IMR-90 (cell line): ENCODE measurements at regions not wholly inside any gene's neighbourhood (a gene's known extent, or its start where the extent isn't known, plus 50 kb on each side); places are given as distances from the start of the nearest gene placed in this dataset.

ENCODE experiments used
- ATAC-seq: fragments of 200-7000 bp; cut with Tn5 transposase; 2 replicates; pipeline ENCODE4 v1.9.1; 2020; ENCODE audit warnings: low read depth, mild to moderate bottlenecking, moderate library complexity
- BruUV-seq: library from RNA; stranded (reverse); fragments of 400-500 nt; replicated peaks from 2 replicates; lab custom pipeline; 2021; lab: Mats Ljungman, UMichigan
- CTCF ChIA-PET: fragments of 300-600 bp; formaldehyde crosslinking; extraction: SDS; loops from one replicate; lab custom pipeline; 2021; ENCODE audit warnings: antibody characterized with exemption; lab: Yijun Ruan, JAX
- POLR2A ChIA-PET: fragments of 300-600 bp; sonication (Branson Sonifier 250); formaldehyde crosslinking; loops from one replicate; lab custom pipeline; 2022; ENCODE audit warnings: antibody characterized with exemption; ENCODE audit not compliant: unreplicated experiment; lab: Charles Lee
- DNase-seq: peaks from one replicate; pipeline ENCODE4 v3.0.0; 2013
- H2AFZ ChIP-seq: replicated peaks from 2 replicates; pipeline ENCODE3; 2013; ENCODE audit warnings: low read length, mild to moderate bottlenecking; ENCODE audit not compliant: poor library complexity
- H2AK5ac ChIP-seq: 2 replicates; pipeline ENCODE4 v1.6.1; 2013; ENCODE audit warnings: low read depth, low read length, inconsistent platforms
- H2AK9ac ChIP-seq: replicated peaks from 2 replicates; pipeline ENCODE3; 2013; ENCODE audit warnings: mild to moderate bottlenecking, low read depth, low read length, moderate library complexity; ENCODE audit not compliant: poor library complexity
- H2BK120ac ChIP-seq: 2 replicates; pipeline ENCODE4 v1.6.1; 2013; ENCODE audit warnings: low read depth, low read length, inconsistent platforms
- H2BK15ac ChIP-seq: 3 replicates; pipeline ENCODE4 v1.6.1; 2013; ENCODE audit warnings: low read depth, low read length, inconsistent platforms
- H2BK20ac ChIP-seq: 2 replicates; pipeline ENCODE4 v1.6.1; 2013; ENCODE audit warnings: low read depth, mild to moderate bottlenecking, inconsistent platforms, low read length, moderate library complexity
- H2BK5ac ChIP-seq: 2 replicates; pipeline ENCODE4 v1.6.1; 2013; ENCODE audit warnings: mild to moderate bottlenecking, low read depth, low read length, inconsistent platforms; ENCODE audit not compliant: poor library complexity, severe bottlenecking
- H3K14ac ChIP-seq: replicated peaks from 2 replicates; pipeline ENCODE4 v1.6.1; 2013; ENCODE audit warnings: low read depth, low read length, inconsistent platforms
- H3K18ac ChIP-seq: 2 replicates; pipeline ENCODE4 v1.6.1; 2013; ENCODE audit warnings: low read depth, low read length, control low read depth
- H3K23ac ChIP-seq: 2 replicates; pipeline ENCODE4 v1.6.1; 2013; ENCODE audit warnings: low read depth, low read length, inconsistent platforms
- H3K27ac ChIP-seq: 2 replicates; pipeline ENCODE4 v1.5.1; 2013; ENCODE audit warnings: mild to moderate bottlenecking, control low read depth, low read length; ENCODE audit not compliant: insufficient read depth
- H3K27me3 ChIP-seq: 2 replicates; pipeline ENCODE4 v1.6.1; 2013; ENCODE audit warnings: low read length; ENCODE audit not compliant: control insufficient read depth, insufficient read depth
- H3K36me3 ChIP-seq: 2 replicates; pipeline ENCODE4 v1.6.1; 2013; ENCODE audit warnings: low read length, mixed read lengths; ENCODE audit not compliant: control insufficient read depth, insufficient read depth
- H3K4ac ChIP-seq: 2 replicates; pipeline ENCODE4 v1.6.1; 2013; ENCODE audit warnings: low read depth, low read length, inconsistent platforms
- H3K4me1 ChIP-seq: 2 replicates; pipeline ENCODE4 v1.6.1; 2013; ENCODE audit warnings: low read length, mixed read lengths; ENCODE audit not compliant: control insufficient read depth, insufficient read depth
- H3K4me2 ChIP-seq: 2 replicates; pipeline ENCODE4 v1.6.1; 2013; ENCODE audit warnings: low read depth, mild to moderate bottlenecking, control low read depth, low read length, moderate library complexity
- H3K4me3 ChIP-seq: 2 replicates; pipeline ENCODE4 v1.5.1; 2013; ENCODE audit warnings: low read depth, mild to moderate bottlenecking, control low read depth, low read length, moderate library complexity; ENCODE audit not compliant: insufficient read depth
- H3K56ac ChIP-seq: 2 replicates; pipeline ENCODE4 v1.6.1; 2013; ENCODE audit warnings: low read length, inconsistent platforms; ENCODE audit not compliant: insufficient read depth; ENCODE audit errors: extremely low read depth
- H3K79me1 ChIP-seq, 2 experiments: 2 replicates each; pipeline ENCODE4 v1.6.1; 2013; ENCODE audit warnings: low read length in 2 of 2, inconsistent platforms in 1 of 2, low read depth in 1 of 2
- H3K9ac ChIP-seq: 2 replicates; pipeline ENCODE4 v1.6.1; 2013; ENCODE audit warnings: low read depth, low read length, control low read depth
- H3K9me1 ChIP-seq: 2 replicates; pipeline ENCODE4 v1.6.1; 2013; ENCODE audit warnings: low read length, inconsistent platforms; ENCODE audit not compliant: insufficient read depth
- H3K9me3 ChIP-seq: 2 replicates; pipeline ENCODE4 v1.6.1; 2013; ENCODE audit warnings: low read length; ENCODE audit not compliant: control insufficient read depth, insufficient read depth
- H4K20me1 ChIP-seq: 2 replicates; pipeline ENCODE4 v1.6.1; 2013; ENCODE audit warnings: low read length, inconsistent platforms; ENCODE audit not compliant: insufficient read depth
- H4K5ac ChIP-seq: 2 replicates; pipeline ENCODE4 v1.6.1; 2013; ENCODE audit warnings: mild to moderate bottlenecking, low read depth, low read length, control low read depth
- H4K8ac ChIP-seq, 2 experiments: 2 replicates each; pipeline ENCODE4 v1.6.1; 2013; ENCODE audit warnings: low read depth in 2 of 2, low read length in 2 of 2, control low read depth in 1 of 2, inconsistent platforms in 1 of 2
- H4K91ac ChIP-seq: 2 replicates; pipeline ENCODE4 v1.6.1; 2013; ENCODE audit warnings: low read depth, low read length, inconsistent platforms; ENCODE audit not compliant: insufficient read depth
- BHLHE40 ChIP-seq: fragments of 150-350 bp; IDR thresholded peaks from 2 replicates; pipeline ENCODE4 v1.6.1; 2016; ENCODE audit warnings: mild to moderate bottlenecking, low read depth, low read length
- CHD1 ChIP-seq: IDR thresholded peaks from 2 replicates; pipeline ENCODE4 v1.6.1; 2012; ENCODE audit warnings: low read depth, low read length, improper control_type of control experiment
- MAFK ChIP-seq: IDR thresholded peaks from 2 replicates; pipeline ENCODE4 v1.6.1; 2012; ENCODE audit warnings: low read depth, low read length, improper control_type of control experiment
- NFE2L2 ChIP-seq: fragments of 150-350 bp; IDR thresholded peaks from 2 replicates; pipeline ENCODE4 v1.6.1; 2016; ENCODE audit warnings: low read depth, mild to moderate bottlenecking, low read length
- SMC3 ChIP-seq: fragments of 150-350 bp; IDR thresholded peaks from 2 replicates; pipeline ENCODE4 v1.6.1; 2016; ENCODE audit warnings: low read depth, mild to moderate bottlenecking, antibody characterized with exemption, low read length, moderate library complexity
- WGBS, 2 experiments: methylation state at CpG; one replicate each; pipeline versions ENCODE4 v1.1.5 to v1.1.7; 2013; ENCODE audit warnings: missing lambda C conversion rate in 2 of 2; ENCODE audit not compliant: insufficient read length in 1 of 2; ENCODE audit errors: extremely low coverage in 2 of 2; 5-methylcytosine and 5-hydroxymethylcytosine counted together
- dilution Hi-C: fragments of 300-500 bp; cut with HindIII; formaldehyde crosslinking; loops from one replicate; pipeline ENCODE4 v1.14.3; 2018; ENCODE audit warnings: low sequenced_read_pairs; ENCODE audit not compliant: unreplicated experiment
- in situ Hi-C: fragments of 300-500 bp; cut with MboI; formaldehyde crosslinking; loops from 3 replicates; pipeline ENCODE4 v1.14.3; 2019; ENCODE audit warnings: low sequenced_read_pairs, inconsistent platforms, mixed read lengths
- intact Hi-C: fragments of 100-400 bp; cut with micrococcal nuclease; formaldehyde crosslinking; loops from 2 replicates; pipeline ENCODE4 v1.10.0; 2022

GRCh38 chr1:98172578-98172977 lies 251.7 kb upstream of the DPYD start:
- H3K36me3 ChIP-seq, result no peaks in the 10 kb centered on the region
- no peak for TF ChIP-seq MAFK
- no peak for TF ChIP-seq NFE2L2
- no peak for TF ChIP-seq SMC3
- TF ChIP-seq CHD1, result no peak
- no peak for TF ChIP-seq BHLHE40
- H3K23ac ChIP-seq, result no peak overlapping the region
- H2BK120ac ChIP-seq, result no peak overlapping the region
- in situ Hi-C loops, result no loop called here
- H2AK9ac ChIP-seq, result no peak overlapping the region
- DNase-seq, result peak; percentile 7
- H3K14ac ChIP-seq, result no peak overlapping the region
- dilution Hi-C loops, result no loop called here
- H3K18ac ChIP-seq, result no peak overlapping the region
- no TSS peak for BruUV-seq
- H4K8ac ChIP-seq, result no peak overlapping the region
- H2BK15ac ChIP-seq, result no peak overlapping the region
- H3K27me3 ChIP-seq, result no peaks in the 10 kb centered on the region
- no peak overlapping the region for H4K91ac ChIP-seq
- no peak overlapping the region for H2AFZ ChIP-seq
- H3K4ac ChIP-seq, result no peak overlapping the region
- no peaks in the 10 kb centered on the region for H3K79me1 ChIP-seq
- no peaks in the 10 kb centered on the region for H4K20me1 ChIP-seq
- intact Hi-C loops, result no loop called here
- no peak overlapping the region for H2BK5ac ChIP-seq
- no peaks in the 10 kb centered on the region for H3K9me1 ChIP-seq
- ChIA-PET CTCF (interaction anchor here (0.6 kb wide), 1 partner anchor 46 kb away, joined by 3 read pairs; no protein-coding TSS in a partner anchor), POLR2A (no interaction called here)
- no peaks in the 10 kb centered on the region for H3K9me3 ChIP-seq
- no CpG with 5 or more reads among the region's 3 CpGs for WGBS, 2 experiments
- no peak overlapping the region for H3K4me3 ChIP-seq
- no peaks in the 10 kb centered on the region for H3K4me1 ChIP-seq
- no peak overlapping the region for H4K5ac ChIP-seq
- no peak overlapping the region for H2BK20ac ChIP-seq
- H3K27ac ChIP-seq, result no peak overlapping the region
- H2AK5ac ChIP-seq, result no peak overlapping the region
- H3K56ac ChIP-seq, result no peak overlapping the region
- no peak overlapping the region for H3K4me2 ChIP-seq
- ATAC-seq, result no peak
- H3K9ac ChIP-seq, result no peak overlapping the region
